Lung microvascular endothelial cell (primary cell): ENCODE measurements at regions not wholly inside any gene's neighbourhood (a gene's known extent, or its start where the extent isn't known, plus 50 kb on each side); places are given as distances from the start of the nearest gene placed in this dataset.

Experiments used
- DNase-seq, 2 donors: peaks; one replicate each; pipeline versions ENCODE4 v3.0.0 to v3.0.0-alpha.2; 2010; ENCODE audit warnings: low read depth in 2 of 2

DNA sequence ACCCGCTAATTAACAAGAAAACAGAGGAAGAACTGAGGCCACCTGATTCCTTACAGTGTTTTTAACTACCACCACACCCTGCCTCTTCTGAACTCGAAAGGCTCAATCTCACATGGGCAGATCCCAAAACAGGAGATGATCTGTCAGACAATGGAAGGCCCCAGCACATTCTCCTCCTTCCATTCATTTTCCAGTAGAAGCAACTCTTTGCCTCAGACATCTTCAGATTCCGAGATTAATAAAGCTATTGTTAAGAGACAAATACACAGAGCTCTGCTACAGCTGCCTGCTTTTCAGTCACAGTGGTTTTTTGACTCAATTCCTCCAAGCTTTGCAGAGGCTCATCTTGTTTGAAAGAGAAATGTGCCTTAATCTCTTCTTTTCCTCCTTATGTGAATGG is 127.2 kb upstream of the ADAMTSL1 start:
- DNase-seq: no peak

DNA sequence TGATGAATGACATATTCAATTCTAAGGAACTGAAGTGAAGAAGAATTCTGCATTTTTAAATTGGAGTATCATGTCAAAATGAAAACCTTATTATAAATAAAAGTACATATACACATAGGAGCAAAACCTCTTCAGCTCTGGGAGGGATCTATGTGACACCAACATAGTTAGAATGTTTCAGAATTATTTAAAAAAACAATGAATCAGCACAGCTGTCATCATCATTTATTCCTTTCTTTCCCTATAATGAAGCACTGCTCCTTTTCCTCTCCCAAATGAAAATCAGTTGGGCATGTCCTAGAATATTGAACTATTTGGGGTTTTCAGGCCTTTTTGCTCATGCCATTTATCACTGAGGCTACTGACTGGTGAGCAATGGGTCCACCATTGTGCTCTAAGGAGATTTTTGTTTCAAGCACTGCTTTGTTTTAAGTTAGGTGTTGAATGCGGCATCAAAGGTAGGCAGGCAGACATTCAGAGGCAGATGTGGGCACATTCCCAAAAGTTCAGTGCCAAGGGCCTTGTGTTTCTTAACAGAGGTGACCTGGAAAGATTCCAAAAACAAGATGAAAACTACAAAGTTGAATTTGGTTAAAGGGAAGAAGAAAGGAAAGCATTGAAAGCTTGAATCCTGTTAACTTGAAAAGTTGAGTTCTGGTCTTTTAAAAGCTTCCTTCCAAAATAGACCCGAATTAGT is 126.4 kb upstream of the ADAMTSL1 start:
- peak in 1 of 2 donors; percentile 11 for DNase-seq

DNA sequence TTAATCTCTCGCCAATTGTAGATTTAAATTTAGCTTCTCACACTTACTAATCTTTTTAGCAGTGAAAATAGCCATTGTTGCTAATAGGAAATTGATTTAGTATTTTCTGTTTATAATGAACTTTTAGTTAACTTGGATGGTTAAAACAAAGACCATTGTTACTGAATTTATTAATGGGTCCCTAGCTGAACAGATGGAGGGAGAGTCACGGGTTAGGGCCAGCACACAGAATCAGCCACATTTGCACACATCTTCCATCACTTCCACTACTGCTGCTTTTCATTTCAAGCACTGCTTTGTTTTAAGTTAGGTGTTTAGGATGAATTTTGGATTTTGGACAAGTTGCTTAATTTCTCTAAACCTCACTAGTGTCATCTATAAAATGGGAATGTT is 125.9 kb upstream of the ADAMTSL1 start:
- DNase-seq: no peak

DNA sequence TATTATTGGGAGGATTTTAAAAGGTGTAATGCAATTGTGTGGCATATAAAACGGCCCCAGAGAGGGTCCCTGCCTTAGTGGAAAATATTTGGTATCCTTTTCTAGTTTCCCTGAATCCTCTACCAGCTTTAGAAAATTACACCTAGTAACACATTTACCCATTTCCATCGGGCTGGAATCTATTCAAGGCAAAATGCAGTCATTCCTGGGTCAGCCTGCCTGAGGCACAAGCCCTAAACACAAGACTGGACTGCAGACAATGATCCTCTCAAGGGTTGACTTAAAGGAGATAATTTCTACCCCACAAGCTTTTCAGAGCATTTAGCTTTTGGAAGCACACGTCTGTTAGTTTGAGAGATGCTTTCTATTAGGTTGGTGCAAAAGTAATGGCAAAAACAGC is 124.4 kb upstream of the ADAMTSL1 start:
- no peak for DNase-seq

DNA sequence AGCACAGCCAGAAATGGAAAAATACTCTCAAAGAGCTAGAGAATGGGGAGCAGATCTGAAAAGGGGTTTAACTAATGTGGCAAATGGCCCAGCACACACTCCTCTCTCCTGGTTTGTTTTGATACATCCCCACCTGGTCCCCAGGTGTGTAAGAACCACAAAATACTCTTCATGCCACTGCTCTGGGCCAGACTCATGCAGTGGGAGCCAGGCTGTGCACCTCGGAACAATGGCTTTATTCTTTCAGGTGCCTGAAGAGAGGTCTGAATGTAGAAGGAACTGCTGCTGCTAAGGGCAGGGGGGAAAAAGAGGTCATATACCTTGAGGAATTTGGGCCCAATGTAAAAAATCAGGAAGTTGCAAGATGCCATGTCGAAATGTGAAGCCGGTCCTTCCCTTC is 123.9 kb upstream of the ADAMTSL1 start:
- DNase-seq: no peak

DNA sequence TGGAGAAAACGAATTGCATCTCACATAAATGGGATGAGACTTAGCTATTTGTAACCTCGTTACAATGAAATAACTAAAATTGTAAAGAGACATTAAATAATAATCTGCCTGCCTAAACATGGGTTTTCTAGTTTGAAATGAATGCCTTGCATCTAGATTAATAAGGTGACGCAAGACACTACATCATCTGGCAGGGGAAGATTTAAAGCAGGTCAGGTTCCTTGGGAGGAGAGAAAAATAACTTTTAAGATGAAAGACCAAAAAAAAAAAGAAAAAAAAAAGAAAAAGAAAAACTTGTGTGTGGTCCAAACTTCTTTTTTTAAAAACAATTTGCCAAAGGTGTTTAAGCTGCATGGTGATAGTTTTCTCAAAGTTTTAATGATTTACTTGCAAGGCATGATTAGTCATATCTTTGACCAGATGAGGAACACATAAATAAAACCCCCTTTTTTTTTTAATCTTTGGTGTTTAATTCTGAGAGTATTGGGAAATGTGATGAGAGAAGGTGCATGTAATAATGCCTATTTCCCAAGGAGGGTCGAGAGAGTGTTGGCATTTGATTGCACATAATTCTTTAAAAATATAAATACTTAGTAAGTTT is 122.9 kb upstream of the ADAMTSL1 start:
- DNase-seq: no peak

DNA sequence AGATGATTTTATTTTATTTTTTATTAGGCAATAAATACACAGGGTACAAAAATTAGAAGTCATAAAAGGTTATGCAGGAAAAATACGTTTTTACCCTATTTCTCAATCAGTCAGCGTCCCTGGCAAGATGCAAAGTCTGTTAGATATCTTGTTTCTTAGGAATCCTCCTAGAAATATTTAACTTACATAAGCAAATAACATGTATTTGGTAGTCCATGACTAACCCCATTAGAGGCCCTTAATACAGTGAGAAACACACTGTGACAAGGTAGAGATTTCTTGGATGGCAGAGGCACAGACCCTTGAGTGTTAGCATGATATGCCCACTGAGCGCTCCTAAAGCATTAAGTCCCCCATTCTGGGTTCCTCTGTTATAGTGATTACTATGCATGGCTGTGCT is 121.2 kb upstream of the ADAMTSL1 start:
- DNase-seq: no peak

DNA sequence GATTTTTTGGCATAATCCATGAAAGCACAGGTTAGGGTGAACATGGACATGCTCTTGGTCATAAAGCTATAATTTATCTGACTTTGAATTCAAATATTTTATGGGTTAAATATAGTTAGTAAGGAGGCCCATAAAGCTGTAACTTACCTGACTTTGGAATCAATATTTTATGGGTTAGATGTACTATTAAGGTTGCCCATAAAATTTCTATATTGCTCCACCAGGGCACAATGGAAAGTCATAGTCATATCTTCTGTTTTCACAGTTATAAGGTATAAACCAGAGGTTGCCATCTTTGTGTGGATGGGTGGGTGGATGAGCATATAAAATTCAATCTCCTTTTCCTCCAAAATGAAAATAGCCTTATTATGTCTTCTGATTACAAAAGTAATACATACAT is 120.5 kb upstream of the ADAMTSL1 start:
- DNase-seq: no peak

DNA sequence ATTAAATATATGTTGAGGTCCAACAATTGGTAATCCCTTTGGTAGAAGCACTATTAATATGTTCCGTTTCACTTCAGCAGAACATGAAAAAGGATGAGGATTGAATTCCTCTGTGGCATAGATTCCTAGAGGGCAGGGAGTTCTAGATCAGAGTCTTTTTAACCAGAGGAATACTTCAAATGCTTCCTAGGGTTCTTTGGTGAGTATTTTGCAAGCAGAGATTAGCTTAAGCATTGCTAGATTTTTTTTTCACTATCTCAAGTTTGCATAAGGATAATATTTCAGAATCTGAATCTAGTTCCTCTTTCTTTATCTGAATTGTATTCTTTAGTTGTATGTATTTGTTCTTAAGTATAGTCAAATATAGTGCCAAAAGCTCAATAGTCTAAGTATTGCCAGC is 116.6 kb upstream of the ADAMTSL1 start:
- DNase-seq: no peak

DNA sequence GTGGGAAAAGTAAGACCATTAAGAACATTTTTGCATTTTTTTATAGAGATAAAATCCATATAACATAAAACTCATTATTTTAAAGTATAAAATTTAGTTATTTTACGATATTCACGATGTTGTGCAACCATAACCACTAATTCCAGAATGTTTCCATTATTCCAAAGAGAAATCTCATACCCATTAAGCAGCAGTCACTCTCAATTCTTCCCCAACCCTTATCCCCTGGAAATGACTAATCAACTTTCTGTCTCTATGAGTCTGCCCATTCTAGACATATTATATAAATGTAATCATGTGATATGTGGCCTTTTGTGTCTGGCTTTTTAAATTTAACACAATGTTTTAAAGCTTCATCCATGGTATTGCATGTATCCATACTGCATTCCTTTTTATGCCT is 115.6 kb upstream of the ADAMTSL1 start:
- DNase-seq: peak; percentile 21 to 84

DNA sequence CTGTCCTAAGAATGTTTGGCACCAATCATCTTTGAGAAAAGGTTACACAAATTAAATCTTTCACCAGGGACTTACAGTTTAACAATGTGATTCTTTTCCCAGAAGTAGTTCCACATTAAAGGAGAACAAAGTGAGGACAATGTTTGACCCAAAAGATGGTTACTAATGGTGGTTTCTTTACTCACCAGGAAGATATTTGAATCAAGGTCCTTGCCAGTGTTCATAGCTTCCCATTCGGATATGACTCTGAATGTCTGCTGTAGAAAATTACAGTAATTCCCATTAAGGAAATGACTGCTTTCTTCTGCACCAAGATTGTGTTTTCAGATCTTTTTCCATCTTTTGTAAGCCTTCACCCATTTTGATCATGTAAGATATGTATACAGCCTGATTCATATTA is 114.6 kb upstream of the ADAMTSL1 start:
- DNase-seq: peak in 1 of 2 donors; percentile 90

DNA sequence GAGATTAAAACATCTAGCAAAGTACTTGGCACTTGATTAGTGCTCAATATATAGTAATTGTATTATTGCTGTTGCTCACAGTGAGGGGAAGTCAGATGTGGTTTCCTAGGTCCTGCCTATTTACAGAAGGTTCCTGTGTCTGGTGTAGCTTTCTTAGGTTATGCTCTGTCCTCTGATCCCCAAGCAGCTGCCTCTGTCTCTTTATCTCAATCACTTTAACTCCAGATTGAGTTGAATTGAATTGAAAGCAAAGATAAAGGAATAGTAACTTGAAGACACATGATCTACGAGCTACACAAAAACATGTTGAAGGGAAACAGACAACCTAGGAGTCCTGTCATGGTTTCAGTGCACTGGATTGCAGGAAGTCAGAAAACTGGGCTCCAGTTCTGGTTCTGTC is 113.9 kb upstream of the ADAMTSL1 start:
- DNase-seq: peak in 1 of 2 donors; percentile 82

DNA sequence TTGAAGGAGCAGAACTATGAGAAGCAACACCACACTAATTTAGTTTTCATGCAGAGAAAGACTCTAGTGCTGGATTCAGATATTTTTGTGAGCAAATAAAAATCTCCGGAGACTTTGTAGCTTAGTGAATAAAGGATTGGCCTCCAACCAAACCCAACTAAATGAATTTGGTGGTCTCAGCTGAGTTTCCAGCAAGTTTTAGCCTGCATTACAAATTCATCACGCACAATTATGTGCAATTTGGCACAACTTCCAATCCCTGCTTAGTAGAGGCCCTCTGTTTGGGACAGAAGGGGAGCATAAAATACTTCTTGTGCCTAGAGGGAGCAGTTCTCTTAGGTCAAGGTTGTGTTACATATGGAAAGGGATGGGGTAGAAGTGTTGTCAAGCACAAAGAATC is 112.3 kb upstream of the ADAMTSL1 start:
- no peak for DNase-seq

DNA sequence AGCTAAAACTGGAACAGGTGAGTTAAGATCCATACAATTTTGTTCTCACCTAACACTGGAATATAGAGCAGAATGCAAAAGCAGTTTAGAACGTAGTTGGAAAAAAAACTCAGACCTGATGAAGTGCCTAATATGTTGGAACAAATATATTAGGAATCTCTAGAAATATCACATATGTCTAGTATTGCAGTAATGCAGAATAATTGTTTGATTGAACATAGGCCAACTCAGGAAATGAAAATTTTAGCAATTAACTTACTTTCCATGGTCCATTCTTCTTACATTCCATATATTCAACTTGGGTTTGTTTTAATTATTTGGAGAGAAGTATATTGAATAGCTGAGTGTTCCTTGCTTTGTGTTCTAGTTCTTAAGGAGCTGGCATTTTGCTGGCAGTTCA is 111.8 kb upstream of the ADAMTSL1 start:
- no peak for DNase-seq

DNA sequence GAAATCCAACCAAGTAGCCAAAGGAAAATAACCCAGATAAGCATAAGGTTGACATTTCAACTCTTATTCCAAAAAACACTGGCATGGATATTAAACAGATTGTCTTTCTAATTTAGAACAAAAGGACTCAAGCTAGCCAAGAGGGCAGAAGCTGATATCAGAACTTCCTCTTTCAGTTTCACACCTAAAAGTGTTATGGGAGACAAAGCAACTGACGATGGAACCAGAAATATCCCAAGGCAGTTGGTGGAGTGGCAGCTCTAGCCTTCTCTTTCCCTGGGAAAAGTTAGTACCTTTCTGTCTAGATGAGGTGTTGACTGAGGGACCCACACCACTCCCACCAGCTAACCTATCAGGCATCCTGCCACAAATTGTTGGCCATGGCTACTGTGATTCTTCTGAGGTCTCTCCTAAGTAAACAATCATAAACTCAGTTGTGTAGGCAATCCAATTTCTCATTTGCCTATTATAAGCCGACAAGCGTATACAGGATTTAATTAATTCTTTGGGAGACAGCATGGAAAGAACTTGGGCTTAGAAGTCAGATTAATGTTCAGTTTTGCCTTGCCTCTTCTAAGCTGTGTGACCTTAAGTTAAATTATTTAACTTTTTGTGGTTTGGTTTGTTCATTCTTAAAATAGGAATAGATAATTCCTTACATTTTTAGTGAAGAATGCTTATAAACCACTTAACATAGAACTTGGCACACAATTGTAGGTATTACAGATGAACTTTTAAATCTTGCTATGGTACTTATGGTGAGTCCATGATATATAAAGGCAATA is 110.9 kb upstream of the ADAMTSL1 start:
- peak; percentile 58 to 84 for DNase-seq

DNA sequence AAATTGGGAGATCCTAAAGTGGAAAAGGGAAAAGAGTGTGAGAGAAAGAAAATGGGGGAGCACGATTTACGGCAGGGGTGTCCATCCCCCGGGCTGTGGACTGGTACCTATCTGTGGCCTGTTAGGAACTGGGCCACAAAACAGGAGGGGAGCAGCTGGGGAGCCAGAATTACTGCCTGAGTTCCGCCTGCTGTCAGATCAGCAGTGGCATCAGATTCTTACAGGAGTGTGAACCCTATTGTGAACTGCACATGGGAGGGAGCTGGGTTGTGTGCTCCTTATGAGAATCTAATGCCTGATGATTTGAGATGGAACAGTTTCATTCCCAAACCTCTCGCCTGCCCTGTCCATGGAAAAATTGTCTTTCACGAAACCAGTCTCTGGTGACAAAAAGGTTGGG is 108.3 kb upstream of the ADAMTSL1 start:
- no peak for DNase-seq

DNA sequence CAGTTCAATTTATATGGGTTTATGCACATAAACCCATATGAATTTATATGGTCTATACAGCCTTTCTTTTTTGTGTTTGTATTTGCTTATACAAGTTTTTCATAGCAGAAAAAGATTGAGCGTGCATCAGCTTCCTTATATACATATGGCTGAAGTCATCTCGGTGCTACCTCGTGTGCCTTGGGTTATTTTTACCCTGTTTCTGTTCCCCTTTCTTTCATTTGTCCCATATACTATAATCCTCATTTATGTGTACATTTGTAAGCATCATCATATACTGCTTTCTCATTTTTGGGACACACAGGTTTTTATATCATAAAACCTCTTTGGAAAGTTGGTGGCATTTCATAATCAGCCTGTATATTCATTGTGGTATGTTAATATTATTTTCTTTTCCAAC is 107.8 kb upstream of the ADAMTSL1 start:
- no peak for DNase-seq

DNA sequence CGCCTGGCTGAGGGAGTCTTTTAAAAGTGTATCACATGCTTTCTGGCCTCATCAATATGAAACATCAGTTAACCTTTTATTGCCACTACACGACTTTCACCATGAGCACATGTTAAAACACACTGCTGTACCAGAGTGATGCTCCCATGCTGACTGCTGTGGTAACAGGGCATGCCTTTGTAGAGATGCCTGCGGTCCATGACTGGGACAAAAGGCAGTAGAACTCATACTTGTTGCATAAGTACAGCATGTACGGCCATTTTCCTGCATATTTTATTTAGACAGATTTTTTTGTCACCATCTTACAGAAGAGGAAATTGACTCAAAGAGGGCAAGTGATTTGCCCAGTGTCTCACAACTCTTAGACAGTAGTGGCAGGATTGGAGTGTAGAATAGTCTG is 105.7 kb upstream of the ADAMTSL1 start:
- DNase-seq: peak in 1 of 2 donors; percentile 8

DNA sequence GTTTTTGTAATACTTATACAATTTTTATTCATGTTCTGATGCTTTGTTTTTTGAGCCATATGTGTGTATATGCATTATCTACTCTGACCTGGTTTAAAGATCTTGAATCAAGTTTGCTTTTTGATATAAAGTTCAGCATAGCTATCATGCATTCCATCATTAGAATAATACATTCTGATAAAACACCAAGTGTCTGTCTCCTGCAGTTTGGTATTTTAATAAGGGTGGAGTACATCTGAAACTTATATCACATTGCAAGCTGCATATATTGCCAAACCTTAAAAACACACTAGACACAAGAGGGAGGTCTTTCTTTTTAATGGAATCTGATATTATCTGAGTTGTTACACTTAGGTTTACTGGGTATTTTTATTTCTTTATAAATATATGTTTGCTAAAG is 102.8 kb upstream of the ADAMTSL1 start:
- no peak for DNase-seq

DNA sequence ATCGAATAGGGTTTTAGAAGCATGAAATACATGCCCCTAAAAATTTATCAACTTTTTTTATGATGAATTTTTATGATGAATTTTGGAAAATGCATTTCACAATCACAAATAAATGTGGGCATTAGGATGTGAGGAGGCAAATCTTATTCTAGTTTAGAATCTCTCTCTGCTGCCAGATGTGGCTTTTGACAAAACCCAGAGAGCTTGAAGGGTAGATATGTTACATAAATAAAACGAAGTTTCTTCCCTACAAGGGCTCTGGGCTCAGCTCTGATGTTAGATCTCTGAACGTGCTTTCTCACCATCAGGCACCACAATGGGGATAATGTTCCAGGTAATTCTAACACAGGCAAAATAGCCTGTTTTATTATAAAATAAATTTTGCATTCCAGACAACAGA is 102.3 kb upstream of the ADAMTSL1 start:
- no peak for DNase-seq

DNA sequence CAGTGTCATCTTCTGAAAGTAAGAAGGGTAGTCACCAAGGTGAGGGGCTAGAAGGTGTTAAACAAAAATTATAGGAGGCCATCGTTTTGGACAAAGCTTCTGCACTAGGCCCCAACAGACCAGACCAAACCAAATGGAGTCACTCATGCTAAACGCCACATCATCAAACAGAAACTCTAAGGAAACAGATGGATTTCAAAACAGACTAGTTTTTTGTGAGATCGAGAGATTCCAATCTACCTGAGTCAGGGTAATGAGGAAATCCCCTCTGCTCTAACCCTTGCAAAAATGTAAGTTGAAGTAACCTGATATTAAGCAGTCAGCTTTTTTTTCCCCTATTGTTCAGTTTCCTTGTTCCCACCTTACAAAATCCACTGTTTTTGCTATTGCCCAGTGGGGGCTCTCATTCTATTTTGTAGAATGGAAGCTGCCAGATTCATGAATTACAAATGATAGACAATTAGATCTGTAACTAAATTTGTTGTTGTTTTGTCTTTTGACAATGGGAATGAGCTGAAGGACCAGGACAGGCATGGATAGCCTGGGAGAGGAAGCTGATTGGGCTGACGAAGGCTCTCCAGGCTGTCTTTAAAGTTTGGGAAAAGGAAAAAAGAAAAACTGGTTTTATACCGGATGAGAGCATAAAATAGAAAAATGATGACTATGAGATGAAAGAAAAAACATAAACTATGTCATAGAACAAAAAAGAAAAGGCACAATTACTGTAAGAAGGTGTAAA is 94.7 kb upstream of the ADAMTSL1 start:
- peak; percentile 28 to 88 for DNase-seq

DNA sequence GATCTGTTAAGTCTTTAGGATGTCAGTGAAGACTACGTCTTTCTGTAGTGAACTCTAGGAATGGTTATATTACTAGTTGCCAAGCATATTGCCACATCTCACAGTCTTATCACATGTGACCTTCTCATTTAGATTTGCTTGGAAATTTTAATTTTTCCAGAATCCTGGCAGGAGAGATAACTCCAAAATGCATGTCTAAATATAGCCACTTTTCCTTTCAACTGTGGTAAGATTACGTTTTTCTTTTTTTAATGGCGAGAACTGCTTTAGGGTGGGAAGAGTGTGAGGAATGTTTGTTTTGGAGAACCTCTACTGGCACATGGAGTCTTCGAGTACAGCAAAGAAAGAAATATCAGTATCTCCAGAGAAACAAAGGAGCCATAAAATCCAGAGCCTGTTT is 91.7 kb upstream of the ADAMTSL1 start:
- DNase-seq: no peak
